Epithelial cell of proximal tubule (primary cell): ENCODE measurements at regions not wholly inside any gene's neighbourhood (a gene's known extent, or its start where the extent isn't known, plus 50 kb on each side); places are given as distances from the start of the nearest gene placed in this dataset.
"Not testable (repeated sequence)": the region's sequence is repeated elsewhere in the genome, so short reads cannot be mapped to it uniquely, and the experiment has no call there.

ENCODE experiments used
- DNase-seq: peaks from one replicate; pipeline ENCODE4 v3.0.0-alpha.2; 2011; ENCODE audit warnings: low read depth
- H3K4me3 ChIP-seq: 2 replicates; pipeline ENCODE4 v1.5.1; 2011; ENCODE audit warnings: low read depth, mild to moderate bottlenecking, low read length
- TF ChIP-seq, protein P1 (sequence below): conservative IDR thresholded peaks from 2 replicates; pipeline ENCODE4 v1.5.1; 2012; ENCODE audit warnings: low read depth, mild to moderate bottlenecking, low read length

DNA sequence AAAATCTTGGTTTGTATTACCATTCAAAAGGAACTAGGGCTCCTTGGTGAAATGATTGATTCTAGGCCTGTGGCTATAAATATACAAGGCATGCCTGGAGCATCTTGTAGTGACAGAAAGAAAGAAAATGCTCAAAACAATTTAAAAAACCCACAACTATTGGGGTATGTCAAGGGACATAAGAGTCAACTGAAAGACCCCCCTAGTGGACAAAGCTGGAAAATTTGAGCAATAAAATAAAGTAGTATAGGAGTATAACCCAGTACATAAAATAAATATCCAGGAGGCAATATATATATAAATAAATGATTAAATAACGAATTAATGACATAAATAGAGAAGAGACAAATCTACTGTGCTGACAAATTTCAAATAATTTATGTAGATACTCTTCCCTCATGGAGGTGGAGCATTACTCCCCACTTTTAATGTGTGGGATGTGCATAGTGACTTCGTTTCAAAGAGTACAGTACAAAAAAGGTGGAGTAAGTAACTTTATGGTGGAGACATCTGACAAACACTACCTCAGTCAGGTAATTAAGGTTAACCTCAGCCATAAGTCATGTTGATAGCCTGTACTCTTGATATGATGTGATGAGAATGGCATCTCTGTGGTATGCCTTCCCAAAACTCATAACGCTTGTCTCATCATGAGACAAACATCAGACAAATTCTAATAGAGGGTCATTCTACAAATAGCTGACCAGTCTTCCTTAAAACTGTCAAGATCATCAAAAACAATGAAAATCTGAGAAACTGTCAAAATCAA, 185.0 kb upstream of the GLRA2 start:
- DNase-seq = no peak
- TF ChIP-seq, protein P1, sequence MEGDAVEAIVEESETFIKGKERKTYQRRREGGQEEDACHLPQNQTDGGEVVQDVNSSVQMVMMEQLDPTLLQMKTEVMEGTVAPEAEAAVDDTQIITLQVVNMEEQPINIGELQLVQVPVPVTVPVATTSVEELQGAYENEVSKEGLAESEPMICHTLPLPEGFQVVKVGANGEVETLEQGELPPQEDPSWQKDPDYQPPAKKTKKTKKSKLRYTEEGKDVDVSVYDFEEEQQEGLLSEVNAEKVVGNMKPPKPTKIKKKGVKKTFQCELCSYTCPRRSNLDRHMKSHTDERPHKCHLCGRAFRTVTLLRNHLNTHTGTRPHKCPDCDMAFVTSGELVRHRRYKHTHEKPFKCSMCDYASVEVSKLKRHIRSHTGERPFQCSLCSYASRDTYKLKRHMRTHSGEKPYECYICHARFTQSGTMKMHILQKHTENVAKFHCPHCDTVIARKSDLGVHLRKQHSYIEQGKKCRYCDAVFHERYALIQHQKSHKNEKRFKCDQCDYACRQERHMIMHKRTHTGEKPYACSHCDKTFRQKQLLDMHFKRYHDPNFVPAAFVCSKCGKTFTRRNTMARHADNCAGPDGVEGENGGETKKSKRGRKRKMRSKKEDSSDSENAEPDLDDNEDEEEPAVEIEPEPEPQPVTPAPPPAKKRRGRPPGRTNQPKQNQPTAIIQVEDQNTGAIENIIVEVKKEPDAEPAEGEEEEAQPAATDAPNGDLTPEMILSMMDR = peak; percentile 17
- no peak overlapping the region for H3K4me3 ChIP-seq

DNA sequence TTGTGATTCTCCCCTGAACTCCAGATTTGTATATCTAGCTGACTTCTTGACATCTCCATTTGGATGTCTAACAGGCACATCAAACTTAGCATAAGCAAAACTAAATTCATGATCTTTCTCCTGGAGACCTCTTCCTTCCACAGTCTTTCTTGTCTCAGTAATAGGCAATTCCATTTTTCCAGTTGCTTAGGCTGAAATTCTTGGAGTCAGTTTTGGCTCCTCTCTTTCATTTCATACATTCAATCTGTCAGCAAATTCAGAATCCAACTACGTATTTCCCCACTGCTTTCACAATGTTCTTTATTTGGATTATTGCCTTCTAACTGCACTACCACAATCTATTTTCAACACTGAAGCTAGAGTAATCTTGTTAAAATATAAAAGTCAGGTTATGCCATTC, 219.9 kb upstream of the GLRA2 start:
- H3K4me3 ChIP-seq = no peak overlapping the region
- no peak for DNase-seq
- TF ChIP-seq, protein P1 = no peak

DNA sequence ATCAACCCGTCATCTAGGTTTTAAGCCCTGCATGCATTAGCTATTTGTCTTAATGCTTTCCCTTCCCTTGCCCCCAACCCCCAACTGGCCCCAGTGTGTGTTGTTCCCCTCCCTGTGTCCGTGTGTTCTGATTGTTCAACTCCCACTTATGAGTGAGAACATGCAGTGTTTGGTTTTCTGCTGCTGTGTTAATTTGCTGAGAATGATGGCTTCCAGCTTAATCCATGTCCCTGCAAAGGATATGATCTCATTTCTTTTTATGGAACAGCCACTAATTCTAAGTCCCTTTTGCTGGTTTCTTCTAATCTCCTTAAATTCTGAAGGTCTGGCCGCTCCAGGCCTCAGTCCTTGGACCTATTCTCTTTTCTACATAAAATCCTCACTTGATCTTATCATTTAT, 220.4 kb upstream of the GLRA2 start:
- H3K4me3 ChIP-seq, DNase-seq: not testable (repeated sequence)

DNA sequence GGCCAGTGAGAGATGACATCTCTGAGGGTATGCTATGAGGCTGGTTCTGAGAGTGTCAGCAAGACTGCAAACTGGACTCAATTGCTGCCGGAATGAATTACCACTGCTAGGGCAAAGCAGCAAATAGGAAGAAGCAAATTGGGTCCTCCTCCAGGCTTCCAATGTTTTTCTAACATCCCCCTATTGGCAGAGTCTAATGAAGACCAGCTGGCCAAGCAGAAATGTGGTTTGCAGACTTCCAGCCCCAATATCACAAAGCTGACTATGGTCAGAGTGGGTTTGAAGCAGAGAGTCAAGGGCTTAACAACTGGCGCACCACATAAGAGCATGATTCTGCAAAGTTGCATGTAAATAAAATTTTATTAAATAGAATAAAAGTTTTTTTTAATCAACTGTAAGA, 225.4 kb upstream of the GLRA2 start:
- TF ChIP-seq, protein P1 = no peak
- DNase-seq = no peak
- no peak overlapping the region for H3K4me3 ChIP-seq

DNA sequence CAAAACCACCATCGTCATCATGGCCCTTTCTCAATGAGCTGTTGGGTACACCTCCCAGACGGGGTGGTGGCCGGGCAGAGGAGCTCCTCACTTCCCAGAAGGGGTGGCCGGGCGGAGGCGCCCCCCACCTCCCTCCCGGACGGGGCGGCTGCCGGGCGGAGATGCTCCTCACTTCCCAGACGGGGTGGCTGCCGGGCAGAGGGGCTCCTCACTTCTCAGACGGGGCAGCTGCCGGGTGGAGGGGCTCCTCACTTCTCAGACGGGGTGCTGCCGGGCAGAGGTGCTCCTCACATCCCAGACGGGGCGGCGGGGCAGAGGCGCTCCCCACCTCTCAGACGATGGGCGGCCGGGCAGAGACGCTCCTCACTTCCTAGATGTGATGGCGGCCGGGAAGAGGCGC, 226.8 kb upstream of the GLRA2 start:
- not testable (repeated sequence) for H3K4me3 ChIP-seq, DNase-seq

DNA sequence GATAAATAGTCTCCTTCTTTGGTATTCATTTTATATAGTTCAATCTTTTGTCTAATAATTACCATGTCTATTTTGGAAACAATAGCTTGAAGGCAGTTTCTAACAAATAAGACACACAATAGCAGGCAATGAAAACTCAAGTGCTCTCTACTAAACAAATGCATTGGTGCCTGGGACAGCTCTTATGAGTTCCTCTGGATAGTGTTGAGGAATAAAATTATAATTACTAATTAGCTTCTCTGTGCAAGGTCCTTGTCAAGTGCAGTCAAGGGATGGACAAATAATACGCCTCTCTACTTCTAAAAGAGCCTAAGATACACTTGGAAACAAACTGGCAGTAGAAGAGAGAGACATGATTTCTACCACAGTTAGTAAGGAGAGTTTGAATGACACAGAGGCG, 229.0 kb upstream of the GLRA2 start:
- no peak for DNase-seq
- H3K4me3 ChIP-seq = no peak overlapping the region
- TF ChIP-seq, protein P1 = no peak

DNA sequence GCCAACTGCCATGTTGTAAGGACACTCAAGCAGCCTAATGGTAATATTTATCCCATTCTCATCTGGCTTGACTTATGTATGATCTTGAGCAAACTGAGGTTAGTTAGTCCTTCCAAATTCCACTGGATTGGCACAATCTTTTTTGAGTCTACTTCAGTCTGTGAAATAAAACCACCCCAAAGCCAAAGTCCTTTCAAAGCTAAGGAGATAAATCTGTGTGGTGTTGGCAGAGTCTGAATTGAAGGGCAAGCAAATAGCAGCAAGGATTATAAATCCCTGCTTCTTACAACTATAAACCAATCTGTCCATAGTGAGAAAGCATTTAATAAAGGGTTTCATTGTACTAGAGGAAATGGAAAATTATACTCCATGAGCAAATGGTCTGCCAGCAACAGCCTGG, 233.9 kb upstream of the GLRA2 start:
- DNase-seq = no peak
- H3K4me3 ChIP-seq = no peak overlapping the region

More for the DNA sequence above, 233.9 kb upstream of the GLRA2 start:
- TF ChIP-seq, protein P1 = no peak
